Activated CD4-positive, alpha-beta T cell treated with anti-CD3 and anti-CD28 coated beads, Interleukin-2, amount 10 ng/mL, durations not matched to agents 24 days and 14 days (primary cell): ENCODE measurements at regions not wholly inside any gene's neighbourhood (a gene's known extent, or its start where the extent isn't known, plus 50 kb on each side); places are given as distances from the start of the nearest gene placed in this dataset.

ENCODE experiments used
- DNase-seq: peaks from one replicate; pipeline ENCODE4 v3.0.0; 2022
- H3K27ac Mint-ChIP-seq: one replicate; pipeline ENCODE4 v1.8.0; 2022; ENCODE audit warnings: mild to moderate bottlenecking, mixed read lengths
- H3K27me3 Mint-ChIP-seq: one replicate; pipeline ENCODE4 v1.8.0; 2022; ENCODE audit warnings: mixed read lengths
- H3K36me3 Mint-ChIP-seq: one replicate; pipeline ENCODE4 v1.8.0; 2022; ENCODE audit warnings: low read depth, mild to moderate bottlenecking, mixed read lengths
- H3K4me1 Mint-ChIP-seq: one replicate; pipeline ENCODE4 v1.8.0; 2021; ENCODE audit warnings: mixed read lengths
- H3K4me3 Mint-ChIP-seq: one replicate; pipeline ENCODE4 v1.8.0; 2022; ENCODE audit warnings: mild to moderate bottlenecking, moderate library complexity, mixed read lengths
- H3K9me3 Mint-ChIP-seq: one replicate; pipeline ENCODE4 v1.8.0; 2021; ENCODE audit warnings: mixed read lengths
- intact Hi-C: fragments of 100-400 bp; cut with micrococcal nuclease; formaldehyde crosslinking; loops from one replicate; pipeline ENCODE4 v1.15.1; 2023

GRCh38 chr5:135222771-135223170 lies 176.3 kb downstream of the MACROH2A1 start:
- no peaks in the 10 kb centered on the region for H3K9me3 Mint-ChIP-seq
- H3K4me1 Mint-ChIP-seq, result no peaks in the 10 kb centered on the region
- intact Hi-C loops, result no loop called here
- H3K36me3 Mint-ChIP-seq, result no peaks in the 10 kb centered on the region
- no peak overlapping the region for H3K27ac Mint-ChIP-seq
- H3K4me3 Mint-ChIP-seq, result no peak overlapping the region
- H3K27me3 Mint-ChIP-seq, result peaks cover 14% of the 10 kb centered on the region
- DNase-seq, result no peak

- Mint-ChIP-seq H3K27me3 (peaks cover 11% of the 10 kb centered on the region), H3K4me1 (no peaks in the 10 kb centered on the region), H3K4me3 (no peak overlapping the region), H3K27ac (no peak overlapping the region), H3K9me3 (no peaks in the 10 kb centered on the region), H3K36me3 (no peaks in the 10 kb centered on the region)
- intact Hi-C loops, result no loop called here
- no peak for DNase-seq
Observed at GRCh38 chr5:135222171-135222681, 176.8 kb downstream of the MACROH2A1 start.

GRCh38 chr5:135221696-135222095 lies 177.3 kb downstream of the MACROH2A1 start:
- no peak overlapping the region for H3K4me3 Mint-ChIP-seq

GRCh38 chr5:135221187-135221473 lies 177.9 kb downstream of the MACROH2A1 start:
- Mint-ChIP-seq H3K9me3 (no peaks in the 10 kb centered on the region), H3K4me1 (no peaks in the 10 kb centered on the region), H3K27ac (no peak overlapping the region), H3K27me3 (peaks cover 8% of the 10 kb centered on the region), H3K36me3 (no peaks in the 10 kb centered on the region), H3K4me3 (no peak overlapping the region)
- no peak for DNase-seq
- intact Hi-C loops, result no loop called here

More at GRCh38 chr5:135221696-135222095, 177.3 kb downstream of the MACROH2A1 start:
- intact Hi-C loops, result no loop called here
- H3K36me3 Mint-ChIP-seq, result no peaks in the 10 kb centered on the region
- DNase-seq, result no peak
- H3K27ac Mint-ChIP-seq, result no peak overlapping the region
- H3K4me1 Mint-ChIP-seq, result no peaks in the 10 kb centered on the region
- H3K9me3 Mint-ChIP-seq, result no peaks in the 10 kb centered on the region
- H3K27me3 Mint-ChIP-seq, result peaks cover 9% of the 10 kb centered on the region

- H3K27ac Mint-ChIP-seq, result no peak overlapping the region
- H3K4me3 Mint-ChIP-seq, result no peak overlapping the region
- H3K27me3 Mint-ChIP-seq, result peaks cover 13% of the 10 kb centered on the region
- intact Hi-C loops, result no loop called here
- DNase-seq, result no peak
- no peaks in the 10 kb centered on the region for H3K4me1 Mint-ChIP-seq
- no peaks in the 10 kb centered on the region for H3K36me3 Mint-ChIP-seq
- H3K9me3 Mint-ChIP-seq, result no peaks in the 10 kb centered on the region
Observed at GRCh38 chr5:135220394-135221186, 178.4 kb downstream of the MACROH2A1 start.

GRCh38 chr5:135219868-135220267 lies 179.2 kb downstream of the MACROH2A1 start:
- H3K4me3 Mint-ChIP-seq, result no peak overlapping the region
- no peaks in the 10 kb centered on the region for H3K4me1 Mint-ChIP-seq
- no peak overlapping the region for H3K27ac Mint-ChIP-seq
- H3K27me3 Mint-ChIP-seq, result peaks cover 16% of the 10 kb centered on the region
- DNase-seq, result no peak
- intact Hi-C loops, result no loop called here
- no peaks in the 10 kb centered on the region for H3K9me3 Mint-ChIP-seq
- H3K36me3 Mint-ChIP-seq, result no peaks in the 10 kb centered on the region

GRCh38 chr5:135218790-135219568 lies 180.1 kb downstream of the MACROH2A1 start:
- Mint-ChIP-seq H3K27ac (no peak overlapping the region), H3K27me3 (peaks cover 13% of the 10 kb centered on the region), H3K4me1 (no peaks in the 10 kb centered on the region), H3K36me3 (no peaks in the 10 kb centered on the region), H3K4me3 (no peak overlapping the region), H3K9me3 (no peaks in the 10 kb centered on the region)
- intact Hi-C loops, result no loop called here
- no peak for DNase-seq

GRCh38 chr5:135218486-135218755 lies 180.6 kb downstream of the MACROH2A1 start:
- intact Hi-C loops, result no loop called here
- H3K4me1 Mint-ChIP-seq, result no peaks in the 10 kb centered on the region
- no peak overlapping the region for H3K4me3 Mint-ChIP-seq
- no peaks in the 10 kb centered on the region for H3K9me3 Mint-ChIP-seq
- DNase-seq, result no peak
- H3K36me3 Mint-ChIP-seq, result no peaks in the 10 kb centered on the region
- peaks cover 12% of the 10 kb centered on the region for H3K27me3 Mint-ChIP-seq
- no peak overlapping the region for H3K27ac Mint-ChIP-seq

GRCh38 chr5:135217669-135218485 lies 181.2 kb downstream of the MACROH2A1 start:
- H3K4me1 Mint-ChIP-seq, result no peaks in the 10 kb centered on the region
- peaks cover 13% of the 10 kb centered on the region for H3K27me3 Mint-ChIP-seq
- H3K9me3 Mint-ChIP-seq, result no peaks in the 10 kb centered on the region
- intact Hi-C loops, result no loop called here
- H3K4me3 Mint-ChIP-seq, result no peak overlapping the region
- H3K36me3 Mint-ChIP-seq, result no peaks in the 10 kb centered on the region
- no peak overlapping the region for H3K27ac Mint-ChIP-seq
- no peak for DNase-seq

- Mint-ChIP-seq H3K36me3 (no peaks in the 10 kb centered on the region), H3K4me1 (no peaks in the 10 kb centered on the region), H3K27me3 (peaks cover 13% of the 10 kb centered on the region), H3K4me3 (no peak overlapping the region), H3K9me3 (no peaks in the 10 kb centered on the region), H3K27ac (no peak overlapping the region)
- DNase-seq, result no peak
- intact Hi-C loops, result no loop called here
Observed at GRCh38 chr5:135216471-135217343, 182.3 kb downstream of the MACROH2A1 start.

GRCh38 chr5:135215617-135216470 lies 181.8 kb upstream of the PITX1 start:
- H3K27me3 Mint-ChIP-seq, result peaks cover 13% of the 10 kb centered on the region
- H3K9me3 Mint-ChIP-seq, result no peaks in the 10 kb centered on the region
- H3K36me3 Mint-ChIP-seq, result no peaks in the 10 kb centered on the region
- no peaks in the 10 kb centered on the region for H3K4me1 Mint-ChIP-seq
- H3K4me3 Mint-ChIP-seq, result no peak overlapping the region
- no peak for DNase-seq
- intact Hi-C loops, result no loop called here
- no peak overlapping the region for H3K27ac Mint-ChIP-seq

- H3K4me3 Mint-ChIP-seq, result no peak overlapping the region
- DNase-seq, result no peak
- H3K27me3 Mint-ChIP-seq, result peaks cover 15% of the 10 kb centered on the region
- intact Hi-C loops, result no loop called here
- no peaks in the 10 kb centered on the region for H3K4me1 Mint-ChIP-seq
- no peaks in the 10 kb centered on the region for H3K36me3 Mint-ChIP-seq
- H3K27ac Mint-ChIP-seq, result no peak overlapping the region
- no peaks in the 10 kb centered on the region for H3K9me3 Mint-ChIP-seq
Observed at GRCh38 chr5:135214897-135215616, 181.0 kb upstream of the PITX1 start.
